ENCODE measurements at regions not wholly inside any gene's neighbourhood (a gene's known extent, or its start where the extent isn't known, plus 50 kb on each side); places are given as distances from the start of the nearest gene placed in this dataset.

DNA sequence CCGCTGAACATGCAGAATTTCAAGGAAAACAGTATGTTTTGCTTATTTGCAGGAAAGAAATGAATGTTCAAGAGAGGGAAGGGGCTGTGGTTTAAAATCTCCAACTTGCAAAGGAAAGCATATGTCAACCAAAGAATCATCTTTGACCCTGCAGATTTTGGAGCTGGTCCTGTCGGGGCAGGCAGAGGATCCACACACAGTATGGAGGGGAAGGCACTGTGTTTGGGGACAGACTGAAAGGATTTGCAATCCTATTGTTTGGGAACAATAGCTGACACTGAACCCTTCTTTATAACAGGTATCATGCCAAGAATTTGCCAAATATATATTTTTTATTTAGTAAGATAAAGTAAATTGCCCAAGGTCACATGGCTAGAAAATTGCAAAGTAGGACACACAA lies 121.4 kb upstream of the ZNF618 start:
- H3K9me2 ChIP-seq (replicated peaks; ENCODE audit: insufficient read depth), result no peaks in the 10 kb centered on the region
- no peak overlapping the region for H2AFZ ChIP-seq
- H3K36me3 ChIP-seq (replicated peaks; ENCODE audit: insufficient read depth, low read depth), result no peaks in the 10 kb centered on the region
- H3K4me1 ChIP-seq (ENCODE audit: insufficient read depth), result no peaks in the 10 kb centered on the region
- no peaks in the 10 kb centered on the region for H3K9me3 ChIP-seq (ENCODE audit: low read depth)
- no peak for DNase-seq (ENCODE audit: low spot score)
- H3K4me2 ChIP-seq, result no peak overlapping the region
- H3K27me3 ChIP-seq, result peaks cover 18% of the 10 kb centered on the region
- H4K20me1 ChIP-seq (ENCODE audit: insufficient read depth, poor library complexity, severe bottlenecking), result no peaks in the 10 kb centered on the region
- TF ChIP-seq EZH2 (IDR thresholded peaks at IDR 0.05; ENCODE audit: borderline replicate concordance) (no peak), EZH2phosphoT487 (IDR thresholded peaks at IDR 0.05; ENCODE audit: low read depth, severe bottlenecking, unreplicated experiment) (no peak)
- TF ChIP-seq, protein P1, sequence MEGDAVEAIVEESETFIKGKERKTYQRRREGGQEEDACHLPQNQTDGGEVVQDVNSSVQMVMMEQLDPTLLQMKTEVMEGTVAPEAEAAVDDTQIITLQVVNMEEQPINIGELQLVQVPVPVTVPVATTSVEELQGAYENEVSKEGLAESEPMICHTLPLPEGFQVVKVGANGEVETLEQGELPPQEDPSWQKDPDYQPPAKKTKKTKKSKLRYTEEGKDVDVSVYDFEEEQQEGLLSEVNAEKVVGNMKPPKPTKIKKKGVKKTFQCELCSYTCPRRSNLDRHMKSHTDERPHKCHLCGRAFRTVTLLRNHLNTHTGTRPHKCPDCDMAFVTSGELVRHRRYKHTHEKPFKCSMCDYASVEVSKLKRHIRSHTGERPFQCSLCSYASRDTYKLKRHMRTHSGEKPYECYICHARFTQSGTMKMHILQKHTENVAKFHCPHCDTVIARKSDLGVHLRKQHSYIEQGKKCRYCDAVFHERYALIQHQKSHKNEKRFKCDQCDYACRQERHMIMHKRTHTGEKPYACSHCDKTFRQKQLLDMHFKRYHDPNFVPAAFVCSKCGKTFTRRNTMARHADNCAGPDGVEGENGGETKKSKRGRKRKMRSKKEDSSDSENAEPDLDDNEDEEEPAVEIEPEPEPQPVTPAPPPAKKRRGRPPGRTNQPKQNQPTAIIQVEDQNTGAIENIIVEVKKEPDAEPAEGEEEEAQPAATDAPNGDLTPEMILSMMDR (IDR thresholded peaks at IDR 0.05; ENCODE audit: poor library complexity), result no peak
- H3K79me2 ChIP-seq, result no peaks in the 10 kb centered on the region
- H3K4me3 ChIP-seq, result no peak overlapping the region
- no peak overlapping the region for H3K27ac ChIP-seq
- WGBS (ENCODE audit: low lambda C conversion rate, missing lambda C conversion rate), result 77% methylated on average over 2 of the region's 2 CpGs

DNA sequence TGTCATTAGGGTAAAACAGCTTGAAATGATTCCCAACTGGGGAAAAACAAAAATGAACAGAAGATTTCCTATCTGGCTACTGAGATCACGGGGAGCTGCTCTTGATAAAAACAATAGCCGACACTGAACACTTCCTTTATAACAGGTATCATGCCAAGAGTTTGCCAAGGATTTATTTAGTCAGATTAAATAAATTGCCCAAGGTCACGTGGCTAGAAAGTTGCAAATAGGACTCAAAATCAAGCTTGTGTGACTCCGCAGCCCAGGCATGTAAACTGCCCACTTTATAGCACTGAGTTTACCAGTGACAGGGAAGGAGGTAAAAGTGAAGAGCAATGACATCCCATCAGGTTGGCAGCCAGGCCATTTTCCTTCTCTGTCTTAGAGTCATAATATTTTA lies 120.7 kb upstream of the ZNF618 start:
- H3K27me3 ChIP-seq, result peaks cover 18% of the 10 kb centered on the region
- no peak for DNase-seq (ENCODE audit: low spot score)
- H3K4me3 ChIP-seq, result no peak overlapping the region
- TF ChIP-seq, protein P1 (IDR thresholded peaks at IDR 0.05; ENCODE audit: poor library complexity), result no peak
- no peak for TF ChIP-seq EZH2 (IDR thresholded peaks at IDR 0.05; ENCODE audit: borderline replicate concordance)
- no peak for TF ChIP-seq EZH2phosphoT487 (IDR thresholded peaks at IDR 0.05; ENCODE audit: low read depth, severe bottlenecking, unreplicated experiment)
- H3K4me1 ChIP-seq (ENCODE audit: insufficient read depth), result no peaks in the 10 kb centered on the region
- H4K20me1 ChIP-seq (ENCODE audit: insufficient read depth, poor library complexity, severe bottlenecking), result no peaks in the 10 kb centered on the region
- no peaks in the 10 kb centered on the region for H3K79me2 ChIP-seq
- H2AFZ ChIP-seq, result no peak overlapping the region
- no peaks in the 10 kb centered on the region for H3K9me2 ChIP-seq (replicated peaks; ENCODE audit: insufficient read depth)
- H3K27ac ChIP-seq, result no peak overlapping the region
- no peaks in the 10 kb centered on the region for H3K9me3 ChIP-seq (ENCODE audit: low read depth)
- H3K4me2 ChIP-seq, result no peak overlapping the region
- WGBS (ENCODE audit: low lambda C conversion rate, missing lambda C conversion rate), result 71% methylated on average over 4 of the region's 4 CpGs
- no peaks in the 10 kb centered on the region for H3K36me3 ChIP-seq (replicated peaks; ENCODE audit: insufficient read depth, low read depth)

DNA sequence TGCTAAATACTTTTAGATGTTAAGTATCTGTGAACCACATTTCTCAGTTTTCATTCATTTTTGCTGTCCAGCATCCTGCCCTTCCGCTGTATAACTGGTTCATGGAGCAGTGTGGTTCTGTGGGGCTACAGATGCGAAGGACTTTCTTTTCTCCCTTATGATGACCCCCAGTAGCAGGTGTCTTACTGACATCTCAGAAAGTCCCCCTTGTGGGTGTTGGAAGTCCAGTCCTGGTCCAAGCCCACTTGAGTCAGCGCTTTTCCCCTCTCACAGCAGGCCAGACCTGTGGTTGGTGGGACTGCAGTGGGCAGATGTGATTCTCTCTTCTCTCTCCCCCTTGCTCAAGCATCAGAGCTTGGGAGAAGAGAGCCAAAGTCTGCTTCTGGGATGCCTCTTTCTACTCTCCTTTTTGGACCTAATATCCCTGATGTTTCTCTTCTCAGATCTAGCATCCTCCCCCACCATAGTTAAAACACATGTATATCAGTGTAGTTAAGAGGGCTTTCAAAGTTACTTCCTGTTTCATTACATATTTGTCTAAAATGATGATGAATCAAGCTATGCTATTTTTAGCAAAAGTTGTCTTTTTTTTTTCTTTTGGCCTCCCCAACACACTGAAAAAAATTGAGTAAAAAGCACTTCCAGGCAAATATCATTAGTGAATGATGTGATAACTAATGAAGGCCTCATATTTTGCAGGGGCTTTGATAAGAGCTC lies 119.5 kb upstream of the ZNF618 start:
- 98% methylated on average over 3 of the region's 3 CpGs for WGBS (ENCODE audit: low lambda C conversion rate, missing lambda C conversion rate)
- TF ChIP-seq, protein P1 (IDR thresholded peaks at IDR 0.05; ENCODE audit: poor library complexity), result no peak
- TF ChIP-seq EZH2 (IDR thresholded peaks at IDR 0.05; ENCODE audit: borderline replicate concordance), result no peak
- TF ChIP-seq EZH2phosphoT487 (IDR thresholded peaks at IDR 0.05; ENCODE audit: low read depth, severe bottlenecking, unreplicated experiment), result no peak
- H3K9me3 ChIP-seq (ENCODE audit: low read depth), result no peaks in the 10 kb centered on the region
- H3K27me3 ChIP-seq, result peaks cover 13% of the 10 kb centered on the region
- no peaks in the 10 kb centered on the region for H3K79me2 ChIP-seq
- H3K27ac ChIP-seq, result no peak overlapping the region
- no peaks in the 10 kb centered on the region for H4K20me1 ChIP-seq (ENCODE audit: insufficient read depth, poor library complexity, severe bottlenecking)
- H3K36me3 ChIP-seq (replicated peaks; ENCODE audit: insufficient read depth, low read depth), result no peaks in the 10 kb centered on the region
- H3K9me2 ChIP-seq (replicated peaks; ENCODE audit: insufficient read depth), result no peaks in the 10 kb centered on the region
- DNase-seq (ENCODE audit: low spot score), result no peak
- no peaks in the 10 kb centered on the region for H3K4me1 ChIP-seq (ENCODE audit: insufficient read depth)
- H3K4me2 ChIP-seq, result no peak overlapping the region
- no peak overlapping the region for H3K4me3 ChIP-seq
- no peak overlapping the region for H2AFZ ChIP-seq

All from hepatocyte (in vitro differentiated cells).